ENCODE measurements at regions not wholly inside any gene's neighbourhood (a gene's known extent, or its start where the extent isn't known, plus 50 kb on each side); places are given as distances from the start of the nearest gene placed in this dataset.

DNA sequence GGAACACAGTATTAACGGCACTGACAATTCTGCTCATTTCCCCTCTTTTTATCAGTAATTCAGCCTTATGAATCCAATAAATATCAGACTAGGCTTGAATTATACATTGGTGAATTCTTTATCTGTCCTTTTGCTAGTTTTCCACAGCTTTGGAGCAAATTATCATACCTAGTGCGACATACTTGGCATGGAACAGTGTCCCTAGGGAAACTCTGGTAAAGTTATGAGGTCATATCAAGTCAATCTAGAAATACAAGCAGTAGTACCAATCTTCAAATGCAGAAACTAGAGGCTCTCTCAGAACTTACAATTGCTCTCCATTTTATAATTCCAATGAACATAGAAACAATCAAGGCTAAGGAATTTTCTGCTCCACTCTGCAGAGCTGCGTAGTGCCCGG, 449.3 kb upstream of the NPVF start:
- TF ChIP-seq CTCF (IDR thresholded peaks at IDR 0.05; ENCODE audit: unreplicated experiment) = no peak
- H3K27ac Mint-ChIP-seq = no peak overlapping the region
- H3K27me3 Mint-ChIP-seq (ENCODE audit: low read depth) = no peaks in the 10 kb centered on the region
- peaks cover 5% of the 10 kb centered on the region for H3K9me3 Mint-ChIP-seq
- DNase-seq (ENCODE audit: low spot score in 2 of 2, unreplicated experiment in 2 of 2) = no peak
- peaks cover 11% of the 10 kb centered on the region for H3K4me1 Mint-ChIP-seq
- H3K4me3 Mint-ChIP-seq = no peak overlapping the region
- H3K36me3 Mint-ChIP-seq = no peaks in the 10 kb centered on the region

DNA sequence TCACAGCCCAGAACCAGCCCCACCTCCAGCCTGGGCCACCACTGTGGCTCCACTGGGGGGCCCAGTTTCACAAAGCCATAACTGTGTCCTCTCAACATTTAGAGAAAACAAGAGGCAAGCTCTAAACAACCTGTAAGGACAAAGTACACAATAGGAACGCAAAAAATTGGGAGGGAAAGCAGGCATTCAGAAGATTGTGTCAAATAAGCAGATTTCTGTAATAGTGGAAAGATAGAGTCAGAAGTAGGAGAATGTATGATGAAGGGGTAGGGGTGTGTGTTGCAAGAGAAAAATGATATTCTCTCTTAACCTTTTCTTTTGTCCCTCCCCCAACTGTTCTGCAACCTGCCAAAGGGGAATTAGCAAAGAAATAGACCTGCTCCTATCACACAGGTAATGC, 449.9 kb upstream of the NPVF start:
- Mint-ChIP-seq H3K27me3 (ENCODE audit: low read depth) (no peaks in the 10 kb centered on the region), H3K27ac (no peak overlapping the region)
- no peak for TF ChIP-seq CTCF (IDR thresholded peaks at IDR 0.05; ENCODE audit: unreplicated experiment)

DNA sequence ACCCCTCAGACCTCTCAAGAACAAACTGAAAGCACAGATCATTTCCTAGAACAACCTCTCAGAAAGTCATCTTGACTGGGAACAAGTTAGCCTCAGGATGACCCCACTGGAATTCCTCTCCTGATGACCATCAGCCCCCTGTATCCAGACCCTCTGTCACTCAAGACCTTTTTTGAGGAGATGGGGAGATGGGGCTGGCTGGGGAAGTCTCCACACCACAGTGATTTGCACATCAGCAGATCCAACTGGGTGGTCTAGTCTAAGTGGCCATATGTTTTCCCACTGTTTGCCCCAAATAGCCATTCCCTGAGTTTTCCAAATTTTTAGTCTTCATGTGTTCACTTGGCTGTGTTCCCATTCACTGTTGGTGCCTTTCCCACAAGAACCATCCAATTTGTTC, 452.4 kb upstream of the NPVF start:
- Mint-ChIP-seq H3K4me1 (no peaks in the 10 kb centered on the region), H3K4me3 (no peak overlapping the region), H3K27me3 (ENCODE audit: low read depth) (no peaks in the 10 kb centered on the region), H3K27ac (no peak overlapping the region), H3K36me3 (no peaks in the 10 kb centered on the region), H3K9me3 (peaks cover 5% of the 10 kb centered on the region)
- DNase-seq (ENCODE audit: low spot score in 2 of 2, unreplicated experiment in 2 of 2) = no peak
- TF ChIP-seq CTCF (IDR thresholded peaks at IDR 0.05; ENCODE audit: unreplicated experiment) = no peak

More for the DNA sequence above, 449.9 kb upstream of the NPVF start:
- peaks cover 5% of the 10 kb centered on the region for H3K9me3 Mint-ChIP-seq
- DNase-seq (ENCODE audit: low spot score in 2 of 2, unreplicated experiment in 2 of 2) = no peak
- no peaks in the 10 kb centered on the region for H3K36me3 Mint-ChIP-seq
- no peak overlapping the region for H3K4me3 Mint-ChIP-seq
- peaks cover 6% of the 10 kb centered on the region for H3K4me1 Mint-ChIP-seq

DNA sequence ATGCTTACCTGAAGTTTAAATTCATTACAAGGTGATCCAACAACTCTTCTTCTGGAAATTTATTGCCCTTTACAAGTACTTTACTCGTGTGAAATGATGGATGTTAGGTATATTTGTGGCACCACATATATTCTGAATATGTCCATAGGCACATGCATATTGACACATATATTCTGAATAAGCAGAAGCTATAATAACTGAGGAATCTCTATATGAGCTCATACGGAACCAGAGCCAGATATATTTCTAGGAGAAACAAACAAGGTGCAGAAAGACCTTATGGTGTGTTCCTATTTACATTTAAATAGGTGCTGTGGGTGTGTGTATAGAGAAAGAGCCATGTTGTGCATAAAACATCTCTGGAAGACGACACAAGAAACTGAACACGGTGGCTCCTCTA, 456.1 kb upstream of the NPVF start:
- H3K4me1 Mint-ChIP-seq = no peaks in the 10 kb centered on the region
- no peaks in the 10 kb centered on the region for H3K27me3 Mint-ChIP-seq (ENCODE audit: low read depth)
- no peak overlapping the region for H3K4me3 Mint-ChIP-seq
- H3K9me3 Mint-ChIP-seq = peaks cover 5% of the 10 kb centered on the region
- DNase-seq (ENCODE audit: low spot score in 2 of 2, unreplicated experiment in 2 of 2) = no peak
- no peak for TF ChIP-seq CTCF (IDR thresholded peaks at IDR 0.05; ENCODE audit: unreplicated experiment)
- no peak overlapping the region for H3K27ac Mint-ChIP-seq
- no peaks in the 10 kb centered on the region for H3K36me3 Mint-ChIP-seq

DNA sequence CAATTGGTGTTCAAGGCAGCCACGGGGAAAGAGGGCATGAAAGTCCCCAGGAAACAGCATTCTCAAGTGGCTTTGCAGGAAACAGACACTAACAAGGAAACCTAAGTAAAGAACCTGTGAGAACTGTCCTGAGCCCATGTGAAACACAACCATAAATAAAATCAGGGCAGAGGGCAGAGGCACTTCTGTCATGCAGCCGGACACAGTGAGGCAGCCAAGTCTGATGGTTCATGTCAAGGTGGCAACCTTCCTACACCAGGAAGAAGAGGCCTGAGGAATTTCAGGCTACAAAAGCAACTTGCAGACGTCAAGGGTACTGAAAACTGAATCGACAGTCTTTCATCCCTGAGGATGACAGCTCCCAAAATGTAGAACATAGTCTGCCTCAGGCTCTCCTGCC, 458.2 kb upstream of the NPVF start:
- no peaks in the 10 kb centered on the region for H3K27me3 Mint-ChIP-seq (ENCODE audit: low read depth)

More for the DNA sequence above, 458.2 kb upstream of the NPVF start:
- DNase-seq (ENCODE audit: low spot score in 2 of 2, unreplicated experiment in 2 of 2) = no peak
- no peak overlapping the region for H3K4me3 Mint-ChIP-seq
- no peak for TF ChIP-seq CTCF (IDR thresholded peaks at IDR 0.05; ENCODE audit: unreplicated experiment)
- H3K9me3 Mint-ChIP-seq = peaks cover 5% of the 10 kb centered on the region
- peaks cover 5% of the 10 kb centered on the region for H3K4me1 Mint-ChIP-seq
- no peaks in the 10 kb centered on the region for H3K36me3 Mint-ChIP-seq
- no peak overlapping the region for H3K27ac Mint-ChIP-seq

Measured in mesothelial cell of epicardium (in vitro differentiated cells).